ENCODE measurements at regions not wholly inside any gene's neighbourhood (a gene's known extent, or its start where the extent isn't known, plus 50 kb on each side); places are given as distances from the start of the nearest gene placed in this dataset.
"Not testable (repeated sequence)": the region's sequence is repeated elsewhere in the genome, so short reads cannot be mapped to it uniquely, and the experiment has no call there.

DNA sequence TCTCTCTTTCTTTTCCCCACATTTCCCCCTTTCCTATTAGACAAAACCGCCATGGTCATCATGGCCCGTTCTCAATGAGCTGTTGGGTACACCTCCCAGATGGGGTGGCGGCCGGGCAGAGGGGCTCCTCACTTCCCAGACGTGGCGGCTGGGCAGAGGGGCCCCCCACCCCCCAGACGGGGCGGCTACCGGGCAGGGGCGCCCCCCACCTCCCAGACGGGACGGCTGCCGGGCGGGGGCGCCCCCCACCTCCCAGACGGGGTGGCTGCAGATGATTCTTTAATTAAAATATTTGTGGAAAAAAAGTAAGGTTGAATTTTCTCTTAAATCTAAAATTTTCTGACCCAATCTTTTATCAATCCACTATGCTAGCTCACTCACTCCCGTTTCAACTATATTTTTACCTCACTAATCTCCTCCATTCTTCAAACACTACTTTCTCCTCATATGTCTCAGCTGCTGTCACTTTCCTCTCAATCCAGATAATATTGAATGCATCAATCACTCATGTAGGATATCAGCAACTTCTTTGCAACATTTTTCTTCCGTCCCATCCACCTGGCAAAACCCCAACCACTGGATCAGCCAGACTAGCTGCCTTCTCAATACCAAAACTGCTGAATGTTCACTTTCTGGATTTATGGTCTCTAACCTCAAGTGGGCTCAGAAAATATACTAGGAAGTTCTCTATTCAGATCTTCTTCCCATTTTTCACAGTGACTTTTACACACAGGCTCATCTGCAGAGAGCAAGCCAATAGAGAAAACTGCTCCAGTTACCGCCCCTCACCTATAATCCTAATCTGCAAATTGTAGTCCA, 81.1 kb upstream of the TRIM24 start:
- DNase-seq: no peak

GRCh38 chr7:138382862-138383565, 77.0 kb upstream of the TRIM24 start:
- no peak for DNase-seq

GRCh38 chr7:138386821-138387220, 73.2 kb upstream of the TRIM24 start:
- DNase-seq: no peak

GRCh38 chr7:138387755-138388475, 72.1 kb upstream of the TRIM24 start:
- no peak for DNase-seq

DNA sequence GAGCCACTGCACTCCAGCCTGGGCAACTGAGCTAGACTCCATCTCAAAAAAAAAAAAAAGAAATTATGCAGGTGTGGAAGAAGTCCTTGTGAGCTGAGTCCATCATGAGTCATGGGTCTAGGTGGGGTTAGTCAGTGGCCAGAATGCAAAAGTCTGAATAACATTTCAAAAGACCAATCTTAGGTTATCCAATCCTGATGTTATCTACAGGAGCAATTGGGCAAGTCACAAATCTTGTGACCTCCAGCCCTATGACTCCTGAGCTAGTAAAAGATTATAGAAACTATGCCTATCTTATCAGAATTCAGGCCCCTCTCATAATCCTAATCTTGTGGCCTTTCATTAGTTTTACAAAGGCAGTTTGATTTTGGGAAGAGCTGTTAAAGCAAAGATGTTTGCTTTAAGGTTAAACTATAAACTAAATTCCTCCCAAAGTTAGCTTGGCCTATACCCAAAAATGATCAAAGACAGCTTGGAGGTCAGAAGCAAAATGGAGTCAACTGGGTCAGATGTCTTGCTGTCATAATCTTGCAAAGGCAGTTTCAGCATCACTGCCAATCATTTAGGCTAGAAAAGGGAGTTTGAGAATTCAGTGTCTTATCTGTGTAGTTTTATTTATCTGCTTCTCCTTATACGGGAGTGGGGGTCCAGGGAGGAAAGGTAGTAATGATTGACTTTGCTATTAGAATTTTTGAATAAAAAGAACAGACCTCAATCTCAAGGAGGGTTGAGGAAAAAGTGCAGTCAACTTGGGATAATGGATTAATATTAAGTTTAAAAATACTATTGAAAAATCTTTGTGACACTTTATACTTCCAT, 71.2 kb upstream of the TRIM24 start:
- no peak for DNase-seq

- DNase-seq: no peak
Measured at GRCh38 chr7:138395763-138396162, 64.3 kb upstream of the TRIM24 start.

DNA sequence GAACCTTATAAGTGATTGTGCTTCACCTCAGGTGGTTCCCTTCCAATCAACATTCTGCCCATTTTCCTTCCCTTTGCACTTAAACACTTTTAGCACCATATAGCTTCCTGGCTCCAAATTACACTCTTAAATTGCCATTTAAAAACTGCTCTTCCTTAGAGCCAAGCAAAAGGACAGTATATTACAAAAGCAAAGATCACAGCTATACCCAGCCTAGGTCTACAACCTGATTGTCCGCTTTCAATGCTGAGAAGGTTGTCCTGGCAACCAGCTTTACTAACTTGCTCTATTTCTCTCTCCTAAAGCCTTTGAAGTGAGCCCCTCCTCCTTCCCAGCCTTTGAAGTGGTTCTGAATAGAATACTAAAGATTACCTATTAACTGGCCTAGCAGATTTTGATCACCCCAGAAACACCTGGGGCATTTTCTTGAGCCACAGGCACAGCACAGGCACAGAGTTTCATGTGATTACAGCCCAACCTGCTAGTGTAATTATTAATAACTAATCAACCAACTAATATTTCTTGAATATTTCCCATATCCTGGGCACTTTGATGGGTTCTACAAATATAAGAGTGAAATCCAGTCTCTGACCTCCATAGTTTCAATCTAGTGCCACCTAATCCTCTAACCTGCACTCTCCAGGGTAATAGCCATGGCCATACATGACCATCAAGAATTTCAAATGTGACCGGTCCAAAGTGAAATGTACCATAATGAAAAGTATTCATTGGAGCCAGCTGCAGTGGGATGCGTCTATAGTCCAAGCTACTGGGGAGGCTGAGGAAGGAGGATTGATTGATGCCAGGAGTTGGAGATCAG, 63.6 kb upstream of the TRIM24 start:
- DNase-seq: no peak

DNA sequence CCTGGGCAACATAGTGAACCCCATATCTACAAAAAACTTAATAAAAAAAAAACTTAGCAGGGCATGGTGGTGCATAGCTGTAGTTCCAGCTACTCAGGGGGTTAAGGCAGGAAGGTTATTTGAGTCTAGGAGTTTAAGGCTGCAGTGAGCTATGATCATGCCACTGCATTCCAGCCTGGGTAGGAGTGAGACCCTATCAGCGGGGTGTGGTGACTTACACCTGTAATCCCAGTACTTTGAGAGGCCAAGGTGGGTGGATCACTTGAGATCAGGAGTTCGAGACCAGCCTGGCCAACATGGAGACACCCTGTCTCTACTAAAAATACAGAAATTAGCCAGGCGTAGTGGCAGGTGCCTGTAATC, 63.0 kb upstream of the TRIM24 start:
- DNase-seq: not testable (repeated sequence)

DNA sequence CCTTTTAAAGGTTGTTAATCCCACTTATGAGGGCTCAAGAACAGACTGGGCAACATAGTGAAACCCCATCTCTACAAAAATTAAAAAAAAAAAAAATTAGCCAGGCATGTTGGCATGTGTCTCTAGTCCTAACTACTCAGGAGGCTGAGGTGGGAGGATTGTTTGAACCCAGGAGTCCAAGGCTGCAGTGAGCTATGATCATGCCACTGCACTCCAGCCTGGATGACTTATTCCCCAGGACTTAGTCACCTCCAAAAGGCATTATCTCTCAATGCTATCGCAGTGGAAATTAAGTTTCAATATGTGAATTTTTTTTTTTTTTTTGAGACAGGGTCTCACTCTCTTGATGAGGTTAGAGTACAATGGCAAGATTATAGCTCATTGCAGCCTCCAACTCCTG, 61.2 kb upstream of the TRIM24 start:
- no peak for DNase-seq

DNA sequence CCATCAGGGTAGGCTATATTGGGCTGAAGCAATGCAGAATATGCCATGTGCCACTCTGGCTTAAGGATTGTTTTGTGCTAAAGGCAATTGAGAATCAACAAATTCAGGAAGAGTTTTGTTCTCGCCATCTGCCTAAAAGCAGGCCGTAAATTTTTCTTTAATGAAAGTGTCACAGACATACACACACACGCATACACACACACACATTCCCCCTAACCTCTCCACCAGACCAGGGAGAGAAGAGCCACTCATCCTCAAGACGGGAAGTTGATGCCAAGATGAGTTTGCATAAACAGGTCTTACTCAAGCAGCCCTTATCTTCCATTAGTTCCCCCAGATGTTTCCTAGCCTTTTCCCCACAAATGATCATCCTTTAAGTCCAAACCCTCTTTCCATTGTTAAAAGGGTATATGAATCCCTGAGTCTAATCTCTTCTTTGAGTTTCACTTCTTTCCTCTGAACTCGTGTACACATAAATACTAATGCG, 59.6 kb upstream of the TRIM24 start:
- DNase-seq: no peak

DNA sequence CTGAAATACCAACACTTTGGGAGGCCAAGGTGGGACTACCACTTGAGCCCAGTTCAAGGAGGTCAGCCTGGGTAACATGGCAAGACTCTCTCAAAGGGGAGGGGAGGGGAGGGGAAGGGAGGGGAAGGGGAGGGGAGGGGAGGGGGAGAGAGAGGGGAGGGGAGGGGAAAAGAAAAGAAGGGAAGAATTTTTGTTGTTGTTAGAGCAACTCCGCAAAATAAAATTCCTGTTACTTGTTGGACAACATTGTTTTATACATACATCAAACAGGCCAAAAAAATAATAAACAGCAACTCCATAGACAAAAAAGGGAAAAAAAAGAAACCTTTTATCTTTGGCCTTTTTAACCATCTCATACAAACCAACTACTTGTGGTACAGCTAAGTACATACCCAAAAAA, 57.3 kb upstream of the TRIM24 start:
- no peak for DNase-seq

- DNase-seq: no peak
Measured at GRCh38 chr7:138405496-138405895, 54.6 kb upstream of the TRIM24 start.

DNA sequence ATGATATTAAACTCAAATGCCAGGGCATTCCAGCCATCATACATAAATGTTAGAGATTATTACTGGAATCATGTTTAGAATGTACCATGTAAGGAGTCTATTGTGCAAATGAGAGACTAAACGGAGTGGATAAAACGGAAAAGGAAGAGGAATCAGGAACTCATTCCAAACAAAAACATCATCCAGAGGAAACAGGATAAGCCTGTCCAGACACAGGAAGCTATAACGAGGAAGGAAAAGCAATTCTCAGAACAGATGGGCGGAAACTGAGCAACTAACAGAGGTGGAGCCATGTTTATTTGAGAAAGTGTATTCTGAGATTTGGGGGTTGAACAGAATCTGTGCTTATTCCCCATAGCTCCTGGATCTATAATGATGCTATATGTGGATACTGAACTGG, 52.3 kb upstream of the TRIM24 start:
- DNase-seq: no peak
